GDM1 (cell line): ENCODE measurements at regions not wholly inside any gene's neighbourhood (a gene's known extent, or its start where the extent isn't known, plus 50 kb on each side); places are given as distances from the start of the nearest gene placed in this dataset.
"Not testable (repeated sequence)": the region's sequence is repeated elsewhere in the genome, so short reads cannot be mapped to it uniquely, and the experiment has no call there.

Source experiments
- DNase-seq: peaks from one replicate; lab custom pipeline; 2025; lab: John Stamatoyannopoulos, UW

DNA sequence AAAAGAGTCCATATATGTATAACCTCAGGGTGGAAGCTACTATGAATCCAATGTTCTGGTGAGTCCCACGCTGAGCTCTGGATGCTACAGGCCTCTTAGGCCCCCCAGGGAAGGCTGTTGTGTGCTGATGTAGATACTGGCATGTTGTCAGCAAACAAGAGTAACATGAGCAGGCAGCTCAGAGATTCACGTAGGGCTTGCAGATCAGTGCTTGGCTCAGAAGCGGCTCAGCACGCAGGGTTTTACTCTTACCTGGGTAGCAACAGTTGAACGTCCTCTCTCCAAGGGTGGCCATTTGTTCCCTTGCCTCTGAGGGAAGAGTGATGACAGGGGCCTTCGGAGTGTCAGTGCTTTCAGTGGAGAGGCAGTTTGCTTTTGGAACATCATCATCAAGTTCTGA lies 93.4 kb downstream of the ZFP64 start:
- no peak for DNase-seq

DNA sequence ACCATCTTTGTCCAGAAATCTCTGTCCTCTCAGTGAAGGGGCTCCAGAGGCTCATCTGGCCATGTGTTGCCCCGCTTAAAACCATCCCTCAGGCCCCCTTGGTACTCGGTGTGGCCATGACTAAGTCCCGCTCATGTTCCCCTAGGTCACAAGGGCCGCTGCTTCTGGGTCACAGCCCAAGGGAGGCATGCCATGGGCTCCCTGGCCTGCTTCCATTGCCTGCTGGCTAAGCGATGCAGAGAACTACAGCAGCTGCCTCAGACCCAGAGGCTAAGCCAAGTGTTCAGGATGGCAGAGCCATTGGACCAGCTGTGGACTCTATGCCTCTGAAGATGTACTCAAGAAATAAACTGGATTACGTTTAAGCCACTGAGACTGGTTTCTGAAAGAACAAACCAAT lies 95.5 kb downstream of the ZFP64 start:
- no peak for DNase-seq

DNA sequence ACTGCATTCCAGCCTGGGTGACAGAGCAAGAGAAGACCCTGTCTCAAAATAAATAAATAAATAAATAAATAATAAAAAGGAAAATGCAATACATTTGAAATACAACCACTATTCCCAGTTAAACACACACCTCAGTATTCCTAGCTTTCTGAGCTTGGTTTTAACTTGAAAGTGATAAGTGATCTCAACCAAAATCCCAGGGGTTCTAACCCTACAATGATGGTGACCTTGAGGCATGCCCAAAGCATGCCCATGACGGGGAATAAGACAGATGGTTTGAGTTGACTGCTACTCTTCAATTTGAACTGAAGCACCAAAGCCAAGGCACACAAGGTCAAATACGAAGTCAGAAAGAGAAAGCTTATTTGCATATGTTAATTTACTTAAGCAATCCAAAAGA lies 96.9 kb downstream of the ZFP64 start:
- DNase-seq, result no peak

DNA sequence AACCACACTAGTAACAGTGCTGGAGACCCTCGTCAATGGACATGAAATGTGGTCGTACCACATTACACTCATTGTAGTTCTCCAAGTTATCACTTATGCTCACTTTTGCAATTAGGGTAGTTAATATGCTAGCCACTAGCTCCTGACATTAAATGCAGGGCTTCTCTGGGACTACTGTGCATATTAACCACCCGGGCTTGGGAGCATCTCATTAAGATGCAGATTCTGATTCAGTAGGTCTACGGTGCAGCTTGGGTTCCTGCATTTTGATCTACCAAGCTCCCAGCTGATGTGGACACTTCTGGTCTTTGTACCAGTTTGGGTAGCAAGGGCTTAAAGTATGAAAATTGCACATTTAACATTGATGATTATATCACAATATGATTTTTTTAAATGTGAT lies 98.0 kb downstream of the ZFP64 start:
- DNase-seq, result no peak

DNA sequence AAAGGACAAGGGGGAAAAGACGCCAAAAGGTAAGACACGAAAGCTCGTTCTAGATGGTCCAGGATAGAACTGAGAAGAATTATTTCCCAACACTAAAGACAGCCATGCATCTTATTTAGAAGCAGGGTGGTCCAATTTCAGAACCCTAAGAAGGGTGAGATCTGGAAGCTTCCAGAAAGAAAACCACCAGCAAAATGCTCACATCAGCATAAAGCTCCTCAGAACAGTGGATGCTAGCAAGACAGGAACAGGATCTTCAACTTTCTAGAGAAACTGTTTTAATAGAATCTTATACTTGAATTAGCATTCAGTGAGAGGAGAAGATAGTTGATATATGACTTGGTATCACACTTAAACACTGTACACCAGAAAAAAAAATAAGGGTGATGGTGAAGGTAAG lies 101.5 kb downstream of the ZFP64 start:
- DNase-seq, result no peak

DNA sequence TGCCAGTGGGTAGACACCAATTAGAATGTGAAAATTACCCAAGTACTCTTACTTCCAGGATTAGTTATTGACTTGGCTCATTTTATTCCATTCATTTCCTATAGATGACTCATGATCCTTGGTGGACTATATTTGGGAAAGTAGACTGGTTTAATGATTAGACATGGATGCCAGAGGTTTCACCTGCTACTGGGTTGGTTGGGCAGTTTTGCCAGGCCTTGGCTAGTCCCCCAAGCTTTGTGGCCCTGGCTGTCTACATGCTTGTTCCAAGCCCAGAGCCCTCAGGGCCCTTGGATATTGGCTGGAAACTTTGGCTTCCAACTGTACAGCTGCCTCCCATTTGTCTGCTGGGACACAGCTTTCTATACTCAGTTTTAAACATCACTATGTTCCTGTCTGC lies 104.1 kb downstream of the ZFP64 start:
- DNase-seq, result no peak

DNA sequence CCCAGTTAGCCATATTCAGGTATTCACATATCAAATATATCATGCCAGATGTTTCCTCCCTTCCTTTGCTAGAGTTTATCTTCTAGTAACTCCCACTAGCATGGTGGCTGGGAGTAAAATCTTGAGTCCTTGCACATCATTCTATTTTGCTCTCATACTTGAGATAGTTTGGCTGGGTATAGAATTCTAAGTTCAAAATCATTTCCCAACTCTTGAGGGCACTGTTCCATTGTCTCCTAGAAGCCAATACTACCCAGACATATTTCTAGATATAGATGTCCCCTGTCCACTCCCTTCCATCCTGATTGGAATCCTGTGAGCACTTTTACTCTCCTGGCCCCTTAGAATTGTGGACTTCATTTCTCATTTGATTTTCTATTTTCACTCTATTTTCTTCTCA lies 104.7 kb downstream of the ZFP64 start:
- DNase-seq, result no peak

DNA sequence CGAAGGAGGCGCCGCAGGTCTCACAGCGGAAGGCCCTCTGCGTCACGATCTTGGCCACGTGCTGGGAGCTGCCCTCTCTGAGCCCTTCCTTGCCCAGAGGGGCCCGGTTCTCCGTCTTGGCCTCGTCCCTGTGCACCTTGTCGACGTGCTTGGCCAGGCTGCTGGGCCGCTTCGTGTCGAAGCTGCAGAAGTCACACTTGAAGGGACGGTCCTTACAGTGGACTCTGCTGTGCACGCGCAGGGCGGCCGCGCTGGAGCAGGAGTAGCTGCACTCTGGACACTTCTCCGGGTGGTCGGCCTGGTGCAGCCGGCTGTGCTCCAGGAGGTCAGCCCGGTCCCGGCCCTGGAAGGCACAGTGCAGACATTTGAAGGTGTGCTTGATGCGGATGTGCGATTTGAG lies 106.9 kb downstream of the ZFP64 start:
- DNase-seq, result no peak

DNA sequence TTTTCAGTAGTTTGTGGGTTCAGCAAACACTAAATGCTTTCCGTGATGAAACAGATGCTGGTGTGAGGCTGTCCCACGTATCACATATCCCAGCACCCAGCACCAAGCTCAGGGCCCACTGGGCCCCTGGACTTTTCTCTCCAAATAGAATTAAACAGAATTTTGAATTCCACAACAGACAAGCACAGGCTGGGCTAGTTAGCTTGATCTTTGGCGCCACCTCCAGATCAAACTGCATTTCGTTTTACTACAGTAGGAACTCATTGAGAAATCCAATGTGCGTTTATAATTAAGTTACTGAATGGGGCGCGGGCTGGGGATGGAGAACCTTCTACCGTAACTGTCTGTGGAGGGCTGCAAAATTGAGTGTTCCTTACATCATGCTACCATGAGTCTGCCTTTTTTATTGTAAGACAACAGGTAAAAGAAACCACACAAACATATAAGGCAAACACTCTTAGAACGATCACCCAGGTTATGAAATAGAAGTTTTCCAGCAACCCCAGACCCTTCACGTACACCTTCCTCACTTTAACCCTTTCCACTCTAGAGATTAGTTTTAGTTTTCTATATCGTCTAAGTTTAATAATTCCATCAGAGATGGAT lies 107.8 kb downstream of the ZFP64 start:
- peak; percentile 31 for DNase-seq

DNA sequence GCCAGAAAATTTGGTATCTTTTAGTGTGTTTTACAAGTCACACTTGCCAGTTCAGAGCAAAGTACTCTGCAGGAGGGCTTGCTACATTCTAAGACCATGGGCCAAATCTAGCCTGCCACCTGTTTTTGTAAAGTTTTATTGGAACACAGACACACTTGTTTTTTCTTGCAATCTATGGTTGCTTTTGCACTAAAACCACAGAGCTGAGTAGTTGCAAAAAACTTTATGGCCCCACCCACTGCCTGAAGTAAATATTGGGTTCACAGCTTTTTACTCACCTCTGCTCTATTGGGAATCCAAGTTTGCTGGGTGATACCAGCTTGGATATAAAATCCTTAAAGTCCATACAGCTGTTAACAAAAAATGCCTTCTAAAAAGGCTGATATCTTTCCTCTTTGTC lies 109.0 kb downstream of the ZFP64 start:
- no peak for DNase-seq

DNA sequence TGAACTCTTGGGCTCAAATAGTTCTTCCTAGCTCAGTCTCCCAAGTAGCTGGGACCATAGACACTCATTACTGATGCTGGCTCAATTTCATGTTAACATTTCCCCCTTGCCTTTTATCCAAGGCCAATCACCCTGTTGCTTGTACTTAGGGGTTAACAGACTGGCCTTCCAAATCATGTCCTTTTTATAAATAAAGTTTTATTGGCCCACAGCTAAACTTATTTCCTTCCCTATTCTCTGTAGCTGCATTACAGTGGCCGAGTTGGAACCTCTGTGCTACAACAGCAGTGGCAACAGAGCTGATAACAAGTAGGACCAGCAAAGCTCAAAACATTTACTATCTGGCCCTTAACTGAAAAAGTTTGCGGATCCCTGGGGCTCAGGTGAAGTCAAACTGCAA lies 109.8 kb downstream of the ZFP64 start:
- DNase-seq, result no peak

DNA sequence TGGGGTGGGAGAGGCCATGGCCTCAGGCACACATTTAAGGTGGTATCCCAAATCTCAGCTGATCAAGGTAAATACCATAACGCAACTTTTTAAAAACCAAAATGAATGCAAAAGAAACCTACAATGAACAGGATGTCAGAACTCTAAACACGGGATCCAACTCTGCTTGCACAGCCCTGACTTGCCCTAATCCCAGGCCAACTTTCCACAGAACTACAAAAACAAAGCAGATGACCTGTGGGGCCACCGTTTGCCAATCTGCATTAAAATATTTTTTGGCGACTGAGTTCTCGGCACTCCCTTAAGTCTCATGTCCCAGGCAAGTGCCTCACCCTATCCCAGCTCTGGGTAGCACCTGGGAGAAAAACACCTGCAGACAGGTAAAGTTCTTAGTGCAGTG lies 110.5 kb downstream of the ZFP64 start:
- DNase-seq, result no peak

DNA sequence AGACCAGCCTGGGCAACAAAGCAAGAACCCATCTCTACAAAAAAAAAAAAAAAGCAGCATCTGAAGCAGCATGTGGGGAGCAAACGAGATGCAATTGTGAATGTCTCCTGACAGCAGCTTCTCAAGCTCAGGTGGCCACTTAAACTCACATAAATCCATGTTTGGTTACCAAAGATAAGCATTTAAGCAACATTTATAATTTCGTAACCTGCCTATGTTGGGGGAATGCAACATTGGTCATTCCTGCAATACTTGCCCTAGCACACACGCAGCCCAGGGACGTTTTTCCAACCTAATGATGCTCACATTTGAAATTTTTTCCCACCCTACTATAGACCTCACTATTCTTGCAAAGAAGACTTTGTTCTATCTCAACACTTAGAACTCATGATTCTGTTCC lies 113.3 kb downstream of the ZFP64 start:
- no peak for DNase-seq

DNA sequence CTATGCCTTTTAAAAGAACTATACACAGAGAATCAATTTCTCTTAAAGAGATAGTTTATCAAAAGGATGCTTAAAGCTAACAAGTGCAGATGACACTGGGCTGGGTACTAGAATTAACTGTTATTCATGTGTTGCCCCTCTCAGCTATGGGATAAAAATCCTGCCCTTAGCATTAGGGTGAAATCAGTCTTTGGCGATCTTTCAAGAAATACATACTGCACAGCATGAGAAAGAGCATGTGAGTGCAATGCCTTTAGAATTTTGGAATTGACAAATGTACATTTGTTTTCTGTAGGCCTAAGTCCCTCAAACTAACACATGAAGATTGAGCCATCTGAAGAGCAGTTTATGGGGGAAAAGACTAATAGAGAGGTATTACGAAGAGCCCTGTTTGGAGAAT lies 115.4 kb downstream of the ZFP64 start:
- DNase-seq, result no peak

DNA sequence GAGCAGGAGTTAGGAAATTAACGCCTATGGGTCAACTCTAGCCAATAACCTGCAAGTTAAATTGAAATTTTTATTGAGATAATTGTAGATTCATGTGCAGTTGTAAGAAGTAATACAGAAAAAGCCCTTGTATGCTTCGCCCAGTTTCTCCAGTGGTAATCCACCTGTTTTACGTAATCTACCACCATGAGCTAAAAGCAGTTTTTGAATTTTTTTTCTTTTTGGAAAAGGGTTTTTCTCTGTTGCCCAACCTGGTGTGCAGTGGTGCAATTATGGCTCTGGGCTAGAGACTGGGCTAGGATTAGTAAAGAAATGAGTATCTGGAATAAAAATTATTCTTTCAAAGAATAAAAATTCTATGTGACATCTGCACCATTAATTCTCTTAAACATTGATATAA lies 116.2 kb downstream of the ZFP64 start:
- DNase-seq, result no peak

DNA sequence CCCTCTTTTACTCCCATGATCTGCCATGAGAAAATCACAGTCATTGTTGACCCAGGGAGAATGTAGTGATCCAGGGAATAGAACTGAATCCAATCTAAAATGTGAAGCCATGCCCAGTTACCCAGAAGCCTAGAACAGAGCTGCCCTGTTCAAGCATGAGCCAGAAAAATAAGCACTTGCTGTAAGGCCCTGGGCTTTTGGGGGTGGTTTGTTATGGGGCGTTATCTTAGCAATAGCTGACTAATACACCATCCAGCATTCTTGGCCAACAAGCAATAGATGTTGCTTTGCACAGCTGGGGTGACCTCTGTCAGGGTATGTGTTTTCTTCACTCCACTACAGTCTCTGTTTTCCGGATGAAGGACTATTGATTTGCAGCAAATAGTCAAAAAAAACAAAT lies 120.4 kb downstream of the ZFP64 start:
- no peak for DNase-seq

DNA sequence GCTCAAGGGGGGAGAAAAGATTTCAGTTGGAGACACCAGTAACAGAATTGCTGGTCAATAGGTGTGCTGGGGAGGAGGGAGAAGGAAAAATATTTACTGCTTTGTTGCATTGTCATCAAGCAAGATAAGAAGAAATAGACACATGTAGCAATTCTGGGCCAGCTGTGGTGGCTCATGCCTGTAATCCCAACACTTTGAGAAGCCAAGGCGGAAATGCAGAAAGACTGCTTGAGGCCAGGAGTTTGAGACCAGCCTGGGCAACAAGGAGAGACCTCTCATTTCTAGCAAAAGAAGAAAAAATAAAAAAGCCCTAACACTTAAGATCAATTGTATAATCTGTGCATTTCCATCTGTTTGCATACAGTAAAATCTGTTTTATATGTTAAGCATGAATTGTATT lies 126.6 kb downstream of the ZFP64 start:
- no peak for DNase-seq

DNA sequence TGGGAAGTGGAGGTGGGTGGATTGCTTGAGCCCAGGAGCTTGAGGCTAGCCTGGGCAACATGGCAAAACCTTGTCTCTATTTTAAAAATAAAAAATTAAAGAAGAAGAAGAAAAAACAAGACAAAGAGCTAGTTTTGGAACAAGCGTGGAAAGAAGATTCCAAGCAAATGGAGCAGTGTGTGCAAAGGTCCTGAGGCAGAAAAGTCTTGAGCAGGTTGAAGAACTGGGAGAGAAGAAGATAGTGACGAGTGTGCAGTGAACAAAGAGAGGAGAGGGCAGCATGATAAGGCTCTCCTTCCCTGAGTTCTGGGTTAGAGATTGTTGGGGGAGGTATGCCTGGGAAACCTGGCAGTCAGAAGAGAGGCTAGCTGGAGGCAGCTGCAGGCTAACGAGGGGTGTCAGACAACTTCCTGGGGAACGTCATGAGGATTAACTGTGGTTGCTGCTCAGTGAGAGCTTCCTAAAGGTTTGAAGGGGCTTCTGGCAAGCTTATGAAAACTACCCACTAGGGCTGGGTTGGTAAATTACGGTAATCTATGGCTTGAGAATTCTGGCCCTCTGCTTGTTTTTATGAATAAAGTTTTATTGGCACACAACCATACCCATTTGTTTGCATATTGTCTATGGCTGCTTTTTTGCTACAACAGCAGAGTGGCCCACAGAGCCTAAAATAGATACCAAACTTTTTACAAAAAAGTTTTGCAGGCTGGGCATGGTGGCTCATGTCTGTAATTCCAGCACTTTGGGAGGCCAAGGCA lies 128.9 kb downstream of the ZFP64 start:
- DNase-seq, result no peak

DNA sequence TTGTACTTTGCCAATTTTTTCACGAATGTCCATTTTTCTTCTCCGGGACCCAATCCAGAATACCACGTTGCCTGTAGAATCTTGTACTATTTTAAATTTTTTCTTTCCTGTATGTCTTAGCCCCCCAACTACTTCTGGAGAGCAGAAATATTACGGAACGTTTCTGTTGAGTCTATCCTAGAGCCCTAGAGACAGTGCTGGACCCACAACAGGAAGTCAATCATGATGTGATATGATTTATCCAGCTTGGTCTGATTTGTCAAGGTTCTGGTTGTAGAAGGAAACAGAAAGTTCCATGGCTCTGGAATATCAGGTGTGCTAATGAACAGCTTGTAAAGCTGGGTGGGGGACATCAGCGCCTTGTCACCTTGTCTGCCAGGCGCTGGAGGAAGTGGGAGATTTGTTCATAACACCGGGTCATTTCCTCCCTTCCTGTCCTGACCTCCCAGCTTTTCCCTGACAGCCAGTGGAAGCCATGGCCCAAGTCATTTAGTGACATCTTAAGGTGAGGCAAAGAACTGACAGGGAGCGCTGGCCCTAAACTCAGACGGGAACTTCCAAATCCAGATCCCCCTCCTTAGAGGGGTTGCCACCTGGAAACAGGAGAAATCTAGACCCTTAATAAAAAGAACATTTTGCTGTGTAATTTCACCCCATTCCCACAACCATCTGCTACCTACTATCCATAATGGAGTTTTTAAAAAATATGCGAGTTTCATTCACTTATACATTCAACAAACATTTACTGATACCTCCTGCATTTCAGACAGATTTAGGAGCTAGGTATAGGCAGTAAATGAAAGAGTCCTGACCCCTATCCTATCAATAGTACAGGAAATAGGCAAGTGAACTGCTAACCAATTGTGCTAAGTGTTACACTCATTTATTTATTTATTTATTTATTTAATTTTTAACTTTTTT lies 130.5 kb downstream of the ZFP64 start:
- no peak for DNase-seq

DNA sequence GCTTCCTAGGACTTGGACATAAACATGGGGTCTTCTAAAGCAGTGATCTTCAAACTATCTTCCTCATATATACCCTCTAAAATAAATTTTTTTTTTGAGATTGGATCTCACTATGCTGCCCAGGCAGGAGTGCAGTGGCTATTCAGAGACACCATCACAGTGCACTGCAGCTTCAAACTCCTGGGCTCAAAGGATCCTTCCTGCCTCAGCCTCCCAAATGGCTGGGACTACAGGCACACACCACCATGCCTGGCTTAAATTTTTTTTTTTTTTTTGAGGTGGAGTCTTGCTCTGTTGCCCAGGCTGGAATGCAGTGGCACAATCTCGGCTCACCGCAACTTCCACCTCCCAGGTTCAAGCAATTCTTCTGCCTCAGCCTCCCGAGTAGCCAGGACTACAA lies 134.4 kb downstream of the ZFP64 start:
- not testable (repeated sequence) for DNase-seq

DNA sequence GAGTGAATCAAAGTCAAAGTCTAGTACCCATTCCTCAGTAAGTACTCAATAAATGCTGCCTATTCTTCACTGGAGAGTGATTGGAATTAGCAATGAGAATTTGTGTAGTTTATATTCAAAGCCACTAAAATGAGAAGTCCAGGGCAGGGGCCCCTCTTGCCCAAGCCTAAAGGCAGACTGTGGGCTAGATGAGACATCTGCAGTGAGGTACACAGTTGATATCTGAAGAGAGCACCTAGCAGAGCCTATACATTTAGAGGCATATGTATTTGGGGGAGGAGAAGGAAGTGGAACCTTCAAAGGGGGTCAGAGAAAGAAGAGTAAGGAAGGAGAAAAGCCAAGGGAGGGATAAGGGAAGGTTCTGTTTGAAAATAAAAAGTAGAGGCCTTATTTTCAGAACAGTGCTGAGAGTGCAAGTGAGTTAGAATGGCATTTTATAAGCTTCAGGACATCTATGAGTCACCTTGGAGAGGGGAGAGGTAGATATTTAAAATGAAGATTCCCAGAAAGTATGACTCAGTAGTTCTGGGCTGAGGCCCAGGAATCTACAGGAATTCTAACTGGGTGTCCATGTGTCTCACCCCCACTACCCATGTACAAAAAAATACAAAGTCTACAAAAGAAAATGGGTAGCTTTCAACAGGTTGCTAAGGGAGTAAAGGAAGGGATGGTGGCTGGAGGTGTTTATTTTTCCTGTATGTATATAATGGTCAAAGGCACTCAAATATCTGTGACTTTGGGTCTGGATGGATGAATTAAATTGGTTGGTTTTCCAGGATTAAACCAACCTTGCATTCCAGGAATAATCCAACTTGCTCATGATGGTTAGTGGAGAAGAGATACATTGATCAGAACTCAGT lies 135.1 kb downstream of the ZFP64 start:
- no peak for DNase-seq

DNA sequence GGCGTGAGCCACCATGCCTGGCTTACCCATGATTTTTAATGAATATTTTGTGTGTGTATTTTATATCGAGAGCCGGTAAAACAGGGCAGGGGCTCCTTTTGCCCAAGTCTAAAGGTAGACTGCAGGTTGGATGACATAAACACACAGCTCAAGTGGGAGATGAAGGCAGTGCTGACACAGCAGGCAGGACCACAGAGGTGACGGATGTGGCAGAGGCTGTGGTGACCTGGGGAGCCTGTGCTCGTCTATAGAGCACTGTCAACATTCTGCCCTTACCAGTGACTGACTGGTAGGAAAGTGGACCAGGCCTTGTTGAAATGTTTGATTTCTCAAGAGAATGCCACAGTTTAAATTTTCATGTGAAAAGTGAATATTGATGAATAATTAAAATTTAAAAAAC lies 137.5 kb downstream of the ZFP64 start:
- DNase-seq, result no peak
